GM04504 (cell line): ENCODE measurements at regions not wholly inside any gene's neighbourhood (a gene's known extent, or its start where the extent isn't known, plus 50 kb on each side); places are given as distances from the start of the nearest gene placed in this dataset.
"Not testable (repeated sequence)": the region's sequence is repeated elsewhere in the genome, so short reads cannot be mapped to it uniquely, and the experiment has no call there.

Experiments
- DNase-seq: peaks from one replicate; pipeline ENCODE4 v3.0.0-alpha.2; 2012; ENCODE audit warnings: low read depth

- DNase-seq = peak; percentile 59
These were observed 317.2 kb upstream of the CDYL start for GRCh38 chr6:4459032-4459431.

- DNase-seq = no peak
These were observed 316.3 kb upstream of the ECI2 start for GRCh38 chr6:4451718-4452117.

- DNase-seq = no peak
These were observed 315.7 kb upstream of the ECI2 start for GRCh38 chr6:4451081-4451480.

GRCh38 chr6:4450237-4450636, 314.9 kb upstream of the ECI2 start:
- DNase-seq = no peak

GRCh38 chr6:4449409-4449808, 314.0 kb upstream of the ECI2 start:
- no peak for DNase-seq

GRCh38 chr6:4448841-4449240, 313.5 kb upstream of the ECI2 start:
- DNase-seq = no peak

GRCh38 chr6:4447639-4448330, 312.4 kb upstream of the ECI2 start:
- no peak for DNase-seq

GRCh38 chr6:4446982-4447381, 311.6 kb upstream of the ECI2 start:
- peak; percentile 62 for DNase-seq

- DNase-seq = no peak
These were observed 306.6 kb upstream of the ECI2 start for GRCh38 chr6:4441981-4442434.

- DNase-seq = no peak
These were observed 303.8 kb upstream of the ECI2 start for GRCh38 chr6:4439159-4439558.

- no peak for DNase-seq
These were observed 302.0 kb upstream of the ECI2 start for GRCh38 chr6:4437342-4437741.

GRCh38 chr6:4435981-4436445, 300.6 kb upstream of the ECI2 start:
- DNase-seq = no peak

GRCh38 chr6:4434655-4435054, 299.3 kb upstream of the ECI2 start:
- DNase-seq = no peak

GRCh38 chr6:4433199-4433598, 297.8 kb upstream of the ECI2 start:
- DNase-seq = no peak

- DNase-seq = no peak
These were observed 291.6 kb upstream of the ECI2 start for GRCh38 chr6:4426968-4427367.

- no peak for DNase-seq
These were observed 286.5 kb upstream of the ECI2 start for GRCh38 chr6:4421837-4422236.

GRCh38 chr6:4420160-4420865, 284.9 kb upstream of the ECI2 start:
- no peak for DNase-seq

GRCh38 chr6:4415549-4415948, 280.2 kb upstream of the ECI2 start:
- DNase-seq = no peak

GRCh38 chr6:4414078-4414477, 278.7 kb upstream of the ECI2 start:
- not testable (repeated sequence) for DNase-seq

- DNase-seq = peak; percentile 81
These were observed 277.7 kb upstream of the ECI2 start for GRCh38 chr6:4413073-4413472.

- no peak for DNase-seq
These were observed 277.1 kb upstream of the ECI2 start for GRCh38 chr6:4412488-4412887.

GRCh38 chr6:4412077-4412476, 276.7 kb upstream of the ECI2 start:
- DNase-seq = no peak

GRCh38 chr6:4407710-4408109, 272.3 kb upstream of the ECI2 start:
- not testable (repeated sequence) for DNase-seq
